ENCODE measurements at regions not wholly inside any gene's neighbourhood (a gene's known extent, or its start where the extent isn't known, plus 50 kb on each side); places are given as distances from the start of the nearest gene placed in this dataset.

- TF ChIP-seq CTCF (IDR thresholded peaks at IDR 0.05) (no peak), POLR2A (IDR thresholded peaks at IDR 0.05) (no peak)
Measured at GRCh38 chr13:110092831-110093247, 214.1 kb downstream of the COL4A1 start.
